ENCODE measurements at regions not wholly inside any gene's neighbourhood (a gene's known extent, or its start where the extent isn't known, plus 50 kb on each side); places are given as distances from the start of the nearest gene placed in this dataset.

DNA sequence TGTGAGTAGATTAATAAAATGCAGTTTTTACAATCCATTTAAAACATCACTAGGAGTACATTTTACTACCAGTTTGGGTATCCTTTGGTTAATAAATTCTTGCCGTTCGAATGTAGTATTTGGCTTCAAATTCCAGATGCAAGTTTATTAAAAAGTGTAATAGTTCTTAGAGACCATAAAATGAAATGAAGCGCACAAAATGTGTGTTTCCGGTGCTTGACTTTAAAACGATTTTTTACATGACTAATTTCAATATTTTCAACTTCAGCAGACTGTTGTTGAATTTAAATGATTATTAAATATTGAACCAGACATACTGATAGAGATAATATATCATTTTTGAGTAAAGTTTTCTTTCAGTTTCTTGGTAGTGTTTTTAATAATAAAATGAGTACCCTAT is 138.4 kb upstream of the NAALADL2 start:
- no peak overlapping the region for H3K4me2 ChIP-seq (ENCODE audit: low read length)
- no peaks in the 10 kb centered on the region for H3K36me3 ChIP-seq (ENCODE audit: control insufficient read depth, low read length)
- no peak overlapping the region for H3K27ac ChIP-seq (ENCODE audit: low read depth, low read length)
- H3F3A ChIP-seq (ENCODE audit: control insufficient read depth, insufficient read depth), result no peaks in the 10 kb centered on the region
- no peaks in the 10 kb centered on the region for H3K9me3 ChIP-seq (ENCODE audit: control insufficient read depth, insufficient read depth, low read length)
- H3K9me2 ChIP-seq (replicated peaks; ENCODE audit: control insufficient read depth, low read length), result no peaks in the 10 kb centered on the region
- no peak for TF ChIP-seq EZH2phosphoT487 (IDR thresholded peaks at IDR 0.05; ENCODE audit: borderline replicate concordance, low read length)
- TF ChIP-seq CTCF (IDR thresholded peaks at IDR 0.05; ENCODE audit: low read depth, low read length, poor library complexity, severe bottlenecking), result no peak
- no peaks in the 10 kb centered on the region for H3K27me3 ChIP-seq (ENCODE audit: control insufficient read depth, low read length)
- no peak overlapping the region for H3K4me3 ChIP-seq (ENCODE audit: low read length)
- no peaks in the 10 kb centered on the region for H3K4me1 ChIP-seq (ENCODE audit: control insufficient read depth, low read length)
- no peaks in the 10 kb centered on the region for H4K20me1 ChIP-seq (ENCODE audit: control insufficient read depth, insufficient read depth, low read depth, low read length)
- H3K79me2 ChIP-seq (ENCODE audit: control insufficient read depth, low read length), result no peaks in the 10 kb centered on the region

DNA sequence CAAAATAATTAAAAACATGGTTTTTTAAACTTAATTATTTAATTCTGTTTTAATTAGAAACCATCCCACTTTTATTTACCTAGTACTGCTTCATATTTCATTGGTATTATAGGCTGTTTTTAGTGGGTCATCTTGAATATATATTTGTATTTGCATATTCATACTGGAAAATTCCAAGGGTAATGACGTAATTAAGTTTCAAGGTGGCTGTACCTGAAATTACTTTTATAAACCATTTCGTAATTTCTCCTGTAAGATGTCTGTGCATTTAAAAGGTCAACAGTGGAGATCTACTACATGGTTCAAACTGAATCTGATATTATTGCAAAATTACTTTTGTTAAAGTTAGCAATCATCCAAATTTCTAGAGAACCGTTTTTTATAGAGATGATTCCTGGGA is 133.8 kb upstream of the NAALADL2 start:
- H3F3A ChIP-seq (ENCODE audit: control insufficient read depth, insufficient read depth), result no peaks in the 10 kb centered on the region
- no peaks in the 10 kb centered on the region for H3K79me2 ChIP-seq (ENCODE audit: control insufficient read depth, low read length)
- no peaks in the 10 kb centered on the region for H3K9me2 ChIP-seq (replicated peaks; ENCODE audit: control insufficient read depth, low read length)
- H3K36me3 ChIP-seq (ENCODE audit: control insufficient read depth, low read length), result no peaks in the 10 kb centered on the region
- no peak overlapping the region for H3K4me3 ChIP-seq (ENCODE audit: low read length)
- no peaks in the 10 kb centered on the region for H3K9me3 ChIP-seq (ENCODE audit: control insufficient read depth, insufficient read depth, low read length)
- no peaks in the 10 kb centered on the region for H4K20me1 ChIP-seq (ENCODE audit: control insufficient read depth, insufficient read depth, low read depth, low read length)
- no peaks in the 10 kb centered on the region for H3K27me3 ChIP-seq (ENCODE audit: control insufficient read depth, low read length)
- no peak overlapping the region for H3K4me2 ChIP-seq (ENCODE audit: low read length)
- no peak overlapping the region for H3K27ac ChIP-seq (ENCODE audit: low read depth, low read length)
- no peaks in the 10 kb centered on the region for H3K4me1 ChIP-seq (ENCODE audit: control insufficient read depth, low read length)
- no peak for TF ChIP-seq EZH2phosphoT487 (IDR thresholded peaks at IDR 0.05; ENCODE audit: borderline replicate concordance, low read length)
- TF ChIP-seq CTCF (IDR thresholded peaks at IDR 0.05; ENCODE audit: low read depth, low read length, poor library complexity, severe bottlenecking), result no peak

- H3K4me2 ChIP-seq (ENCODE audit: low read length), result no peak overlapping the region
- H3K9me2 ChIP-seq (replicated peaks; ENCODE audit: control insufficient read depth, low read length), result no peaks in the 10 kb centered on the region
- no peaks in the 10 kb centered on the region for H3K79me2 ChIP-seq (ENCODE audit: control insufficient read depth, low read length)
- H3K27ac ChIP-seq (ENCODE audit: low read depth, low read length), result no peak overlapping the region
- TF ChIP-seq EZH2phosphoT487 (IDR thresholded peaks at IDR 0.05; ENCODE audit: borderline replicate concordance, low read length), result no peak
- H4K20me1 ChIP-seq (ENCODE audit: control insufficient read depth, insufficient read depth, low read depth, low read length), result no peaks in the 10 kb centered on the region
- H3K27me3 ChIP-seq (ENCODE audit: control insufficient read depth, low read length), result no peaks in the 10 kb centered on the region
- no peaks in the 10 kb centered on the region for H3F3A ChIP-seq (ENCODE audit: control insufficient read depth, insufficient read depth)
- no peaks in the 10 kb centered on the region for H3K4me1 ChIP-seq (ENCODE audit: control insufficient read depth, low read length)
- no peaks in the 10 kb centered on the region for H3K36me3 ChIP-seq (ENCODE audit: control insufficient read depth, low read length)
- H3K9me3 ChIP-seq (ENCODE audit: control insufficient read depth, insufficient read depth, low read length), result peaks cover 3% of the 10 kb centered on the region; the same call in 1 of the 2 replicates
- no peak overlapping the region for H3K4me3 ChIP-seq (ENCODE audit: low read length)
Observed at GRCh38 chr3:174737966-174738365, 121.2 kb upstream of the NAALADL2 start.

DNA sequence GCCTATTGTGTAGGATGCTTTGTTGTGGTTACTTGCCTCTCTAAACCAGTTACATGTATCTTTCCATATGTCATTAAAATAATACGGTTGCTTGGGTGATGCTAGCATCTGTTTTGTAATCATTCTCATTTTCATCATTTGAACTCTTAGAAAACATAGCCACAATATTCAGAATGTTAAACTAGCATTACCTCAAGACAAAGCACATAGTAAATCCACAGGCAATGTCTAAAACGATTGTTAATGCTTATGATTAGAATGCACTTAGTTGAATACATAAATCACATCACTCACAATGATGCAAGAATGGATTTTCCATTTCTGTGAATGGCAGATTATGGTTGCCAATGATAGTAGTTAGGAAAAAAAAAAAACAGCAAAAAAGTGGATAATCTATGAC is 110.0 kb upstream of the NAALADL2 start:
- Histone ChIP-seq H4K20me1 (ENCODE audit: control insufficient read depth, insufficient read depth, low read depth, low read length) (no peaks in the 10 kb centered on the region), H3K36me3 (ENCODE audit: control insufficient read depth, low read length) (no peaks in the 10 kb centered on the region), H3F3A (ENCODE audit: control insufficient read depth, insufficient read depth) (no peaks in the 10 kb centered on the region), H3K9me2 (replicated peaks; ENCODE audit: control insufficient read depth, low read length) (no peaks in the 10 kb centered on the region), H3K4me2 (ENCODE audit: low read length) (no peak overlapping the region), H3K79me2 (ENCODE audit: control insufficient read depth, low read length) (no peaks in the 10 kb centered on the region), H3K27me3 (ENCODE audit: control insufficient read depth, low read length) (no peaks in the 10 kb centered on the region), H3K4me3 (ENCODE audit: low read length) (no peak overlapping the region), H3K4me1 (ENCODE audit: control insufficient read depth, low read length) (no peaks in the 10 kb centered on the region), H3K27ac (ENCODE audit: low read depth, low read length) (no peak overlapping the region), H3K9me3 (ENCODE audit: control insufficient read depth, insufficient read depth, low read length) (no peaks in the 10 kb centered on the region)
- TF ChIP-seq CTCF (IDR thresholded peaks at IDR 0.05; ENCODE audit: low read depth, low read length, poor library complexity, severe bottlenecking) (no peak), EZH2phosphoT487 (IDR thresholded peaks at IDR 0.05; ENCODE audit: borderline replicate concordance, low read length) (no peak)
